C1 segment of cervical spinal cord (tissue), 14 donors: ENCODE measurements at regions not wholly inside any gene's neighbourhood (a gene's known extent, or its start where the extent isn't known, plus 50 kb on each side); places are given as distances from the start of the nearest gene placed in this dataset.
"Not testable (repeated sequence)": the region's sequence is repeated elsewhere in the genome, so short reads cannot be mapped to it uniquely, and the experiment has no call there.

Experiments
- DNase-seq, 14 donors: peaks; one replicate each; lab custom pipeline; 2025; lab: John Stamatoyannopoulos, UW

DNA sequence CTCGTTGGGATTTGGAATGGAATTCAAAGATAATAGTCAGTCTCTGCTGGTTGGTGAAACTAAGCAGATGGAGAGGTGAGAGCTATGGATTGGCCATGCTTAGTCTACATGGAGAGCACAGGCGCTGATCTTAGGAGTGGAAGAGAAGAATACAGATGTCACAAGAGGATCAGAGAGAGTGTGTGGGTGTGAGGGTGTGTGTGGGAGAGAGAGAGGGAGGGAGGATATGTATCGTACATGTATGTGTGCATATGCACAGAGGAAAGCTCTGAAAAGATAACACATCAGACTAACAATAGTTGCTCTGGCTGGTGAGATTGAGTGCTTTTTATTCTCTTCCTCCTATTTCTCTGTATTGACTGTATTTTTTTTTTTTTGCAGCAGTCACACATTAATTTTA, 686.2 kb upstream of the TBX3 start:
- DNase-seq = no peak

DNA sequence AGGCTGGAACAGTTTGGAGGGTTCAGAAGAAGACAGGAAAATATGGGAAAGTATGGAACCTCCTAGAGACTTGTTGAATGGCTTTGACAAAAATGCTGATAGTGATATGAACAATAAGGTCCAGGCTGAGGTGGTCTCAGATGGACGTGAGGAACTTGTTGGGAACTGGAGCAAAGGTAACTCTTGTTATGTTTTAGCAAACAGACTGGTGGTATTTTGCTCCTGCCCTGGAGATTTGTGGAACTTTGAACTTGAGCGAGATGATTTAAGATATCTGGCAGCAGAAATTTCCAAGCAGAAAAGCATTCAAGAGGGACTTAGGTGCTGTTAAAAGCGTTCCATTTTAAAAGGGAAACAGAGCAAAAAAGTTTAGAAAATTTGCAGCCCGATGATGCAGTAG, 682.3 kb upstream of the TBX3 start:
- DNase-seq = not testable (repeated sequence)

DNA sequence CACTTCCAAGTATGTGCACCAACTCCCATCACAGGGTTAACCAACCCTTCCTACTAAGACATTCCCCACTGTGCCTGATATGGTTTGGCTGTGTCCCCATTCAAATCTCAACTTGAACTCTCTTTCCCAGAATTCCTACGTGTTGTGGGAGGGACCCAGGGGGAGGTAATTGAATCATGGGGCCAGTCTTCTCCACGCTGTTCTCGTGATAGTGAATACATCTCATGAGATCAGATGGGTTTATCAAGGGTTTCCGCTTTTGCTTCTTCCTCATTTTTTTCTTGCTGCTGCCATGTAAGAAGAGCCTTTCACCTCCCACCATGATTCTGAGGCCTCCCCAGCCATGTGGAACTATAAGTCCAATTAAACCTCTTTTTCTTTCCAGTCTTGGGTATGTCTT, 681.8 kb upstream of the TBX3 start:
- DNase-seq = not testable (repeated sequence)

DNA sequence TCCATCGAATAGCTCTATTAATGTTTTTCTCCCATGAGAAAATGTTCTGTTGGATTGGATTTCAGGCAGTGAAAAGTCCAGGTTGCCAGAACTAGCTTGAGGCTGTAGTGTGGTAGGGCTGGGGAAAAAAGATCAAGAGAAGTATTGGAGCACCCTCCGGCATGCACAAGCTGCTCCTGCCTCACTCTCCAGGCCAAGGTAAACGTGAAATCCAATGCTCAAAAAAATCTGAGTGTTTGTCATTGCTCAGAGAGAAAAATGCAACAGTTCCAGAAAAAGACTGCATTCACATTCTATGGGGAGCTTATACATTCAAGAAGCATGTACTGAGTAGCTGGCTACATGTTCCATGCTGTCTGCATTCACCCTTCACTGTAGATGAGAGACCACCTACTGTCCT, 680.9 kb upstream of the TBX3 start:
- no peak for DNase-seq

DNA sequence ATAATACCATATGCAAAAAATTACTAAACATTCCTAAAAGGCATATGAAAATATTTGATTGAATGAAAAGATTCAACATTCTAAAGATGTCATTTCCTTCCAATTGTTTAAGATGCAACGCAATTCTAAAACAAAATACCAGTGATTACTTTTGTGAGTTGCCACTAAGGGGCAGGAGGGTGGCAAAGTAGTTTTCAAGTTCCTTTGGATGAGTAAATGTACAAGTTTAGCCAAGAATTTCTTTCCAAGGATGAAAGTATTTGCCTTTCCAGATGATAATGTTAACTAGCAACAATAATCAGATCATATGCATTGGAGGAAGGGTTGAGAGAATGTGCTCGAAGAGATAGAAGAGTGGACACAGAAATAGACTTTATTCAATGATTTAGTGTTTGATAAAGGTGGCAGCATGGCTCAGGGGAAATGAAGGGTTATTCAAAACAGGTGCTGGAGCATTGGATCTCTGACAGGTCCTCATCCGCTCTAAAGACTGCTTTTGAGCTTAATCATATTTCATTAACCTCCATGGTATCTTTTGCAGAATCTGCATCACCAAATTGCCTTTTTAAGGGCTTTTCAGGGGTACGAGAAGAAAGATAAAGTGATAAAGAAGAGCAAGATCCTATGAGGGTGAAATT, 678.5 kb upstream of the TBX3 start:
- no peak for DNase-seq

DNA sequence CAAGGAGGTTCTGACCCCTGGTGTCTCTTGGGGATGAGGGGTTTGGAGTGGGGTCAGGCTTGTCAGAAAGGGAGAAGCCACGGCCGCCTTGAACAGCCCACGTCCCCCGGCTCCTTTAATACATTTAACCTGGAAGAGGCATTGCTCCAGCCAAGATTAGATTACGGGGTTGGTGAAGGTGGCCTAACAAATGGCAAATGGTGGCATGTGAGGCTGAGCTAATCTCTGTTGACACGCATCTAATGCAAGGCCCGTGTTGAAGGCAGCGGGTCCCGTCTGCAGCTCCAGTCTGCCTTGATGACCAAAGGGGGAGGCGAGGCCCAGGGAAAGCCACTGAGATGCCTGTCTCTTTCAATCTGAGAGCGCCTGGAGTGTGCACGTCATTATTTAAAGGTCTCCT, 673.7 kb upstream of the TBX3 start:
- DNase-seq = no peak

DNA sequence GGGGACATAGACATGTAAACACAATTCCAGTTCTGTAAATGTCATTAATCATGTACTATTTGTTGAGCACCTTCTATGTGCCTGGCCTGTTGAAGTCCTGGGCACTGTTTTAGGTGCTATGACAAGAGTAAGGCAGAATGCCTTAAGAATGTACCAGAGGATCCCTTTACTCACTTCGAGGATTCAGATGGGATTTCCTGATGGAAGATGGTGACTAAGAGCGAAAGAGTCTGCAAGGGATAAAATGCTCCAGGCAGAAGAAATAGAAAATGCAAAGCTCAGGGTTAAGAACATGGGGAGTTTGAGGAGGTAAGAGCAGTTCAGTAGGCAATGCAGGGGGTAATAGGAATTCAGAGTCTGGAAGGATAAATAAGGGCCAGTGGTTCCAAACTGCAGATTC, 671.3 kb upstream of the TBX3 start:
- no peak for DNase-seq

DNA sequence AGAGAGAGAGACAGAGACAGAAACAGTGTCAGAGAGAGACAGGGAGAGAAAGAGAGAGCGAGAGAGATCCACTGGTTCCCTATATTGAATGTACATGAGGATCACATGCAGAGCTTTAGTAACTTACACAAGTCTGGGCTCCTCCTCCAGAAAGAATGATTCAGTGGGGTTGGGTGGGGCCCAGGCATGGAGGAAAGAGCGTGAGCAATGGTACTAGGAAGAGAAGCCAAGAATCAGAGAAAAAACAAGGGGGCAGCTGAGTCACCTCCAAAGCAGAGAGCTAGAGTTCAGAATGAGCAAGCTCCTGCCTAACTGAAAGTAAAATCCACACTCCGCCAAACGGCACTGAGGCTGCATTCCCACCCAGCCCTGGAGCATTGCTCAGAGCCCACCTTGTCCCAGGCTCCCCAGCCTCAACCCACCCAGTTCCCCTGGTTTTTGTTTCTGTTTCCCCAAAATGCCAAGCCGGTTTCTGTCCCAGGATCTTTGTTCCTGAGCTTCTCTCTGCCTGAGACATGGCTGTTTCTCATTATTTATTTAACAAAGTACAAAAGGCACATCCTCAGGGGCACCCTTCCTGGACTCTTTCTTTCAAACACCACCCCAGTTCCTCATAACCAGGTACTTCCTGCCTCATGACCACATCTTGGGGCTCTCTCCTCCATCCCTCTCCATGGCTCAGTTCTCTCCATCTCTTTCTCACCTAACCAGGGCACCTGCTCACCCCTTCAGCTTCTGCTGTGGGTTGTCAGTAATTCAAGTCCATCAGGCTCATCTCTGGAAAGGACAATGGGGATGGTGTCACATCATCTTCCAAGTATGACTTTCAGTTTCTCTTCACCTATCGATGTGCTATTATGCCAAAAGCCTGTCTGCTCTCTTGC, 670.3 kb upstream of the TBX3 start:
- DNase-seq = peak in 1 of 14 donors; percentile 47

DNA sequence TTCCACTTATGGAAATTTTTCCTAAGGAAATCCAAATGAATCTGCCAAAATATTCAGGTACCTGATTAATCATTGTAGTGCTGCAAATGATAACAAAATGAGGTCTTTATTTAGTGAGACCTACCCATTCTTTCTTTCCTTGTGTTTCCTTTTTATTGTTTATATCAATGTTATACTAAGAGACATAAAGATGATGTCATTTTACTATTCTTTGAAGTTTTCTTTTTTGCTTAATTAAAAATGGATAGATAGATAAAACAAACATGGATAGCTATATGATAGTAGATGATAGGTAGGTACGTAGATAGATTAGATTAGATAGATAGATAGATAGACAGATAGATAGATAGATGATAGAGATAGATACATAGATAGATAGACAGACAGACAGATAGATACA, 669.5 kb upstream of the TBX3 start:
- DNase-seq = no peak

DNA sequence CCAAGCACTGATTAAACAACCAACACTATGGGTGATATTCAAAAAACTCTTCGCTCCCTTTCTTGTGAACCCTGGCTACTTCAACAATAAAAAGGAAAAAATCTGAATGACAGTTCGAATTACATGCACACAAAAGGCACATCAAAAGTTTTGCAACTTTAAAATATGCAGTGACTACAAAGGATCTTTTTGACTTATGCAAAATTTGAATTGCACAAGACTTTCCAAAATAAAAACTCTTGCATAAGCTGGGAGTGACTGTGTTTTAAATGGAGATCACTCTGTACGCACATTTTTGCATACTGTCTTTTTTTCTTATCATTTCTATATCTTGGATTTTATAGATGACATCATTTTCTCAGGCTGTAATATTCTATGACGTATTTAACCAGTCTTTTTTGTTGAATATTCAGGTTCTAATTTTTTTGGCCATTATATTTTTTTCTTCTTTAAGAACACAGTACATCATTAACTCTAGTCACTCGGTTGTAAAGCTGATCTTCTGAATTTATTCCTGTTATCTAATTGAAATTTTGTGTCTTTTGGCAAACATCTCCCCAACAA, 667.6 kb upstream of the TBX3 start:
- no peak for DNase-seq

DNA sequence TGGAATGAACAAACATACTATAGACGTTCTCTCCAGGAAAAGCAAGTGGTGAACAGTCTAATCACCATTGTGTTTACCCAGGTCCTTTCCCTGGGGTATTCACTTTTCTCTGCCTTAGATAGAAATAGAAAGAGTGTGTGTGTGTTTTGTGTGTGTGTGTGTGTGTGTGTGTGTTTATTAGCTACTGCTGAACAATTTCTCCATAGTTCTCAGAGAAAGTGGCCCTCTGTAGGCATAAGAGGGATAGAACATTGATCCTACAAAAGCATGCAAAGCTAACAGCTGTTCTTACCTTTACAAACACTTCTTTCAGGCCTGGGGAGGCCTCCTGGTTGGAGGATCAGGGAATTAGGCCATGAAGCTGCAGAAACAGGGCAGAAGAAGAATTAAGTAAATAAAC, 665.7 kb upstream of the TBX3 start:
- DNase-seq = no peak

DNA sequence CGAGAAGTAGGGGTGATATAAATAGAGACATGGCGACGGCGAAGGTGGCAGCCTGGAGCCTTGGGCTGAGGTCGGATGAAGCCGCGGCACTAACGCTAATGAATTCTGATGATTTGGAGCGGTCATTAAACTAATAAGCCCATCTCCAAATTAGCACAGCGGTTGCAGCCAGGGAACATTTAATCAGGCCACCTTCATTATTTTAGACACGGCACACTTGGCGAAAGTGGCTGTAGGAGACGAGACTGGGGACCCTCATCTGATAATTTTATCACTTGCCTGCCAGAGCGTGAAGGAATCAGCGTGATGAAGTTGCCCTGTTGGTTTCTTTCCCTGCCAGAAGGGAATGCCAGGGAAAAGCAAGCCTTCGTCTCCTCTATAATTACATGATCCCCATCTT, 664.3 kb upstream of the TBX3 start:
- no peak for DNase-seq

DNA sequence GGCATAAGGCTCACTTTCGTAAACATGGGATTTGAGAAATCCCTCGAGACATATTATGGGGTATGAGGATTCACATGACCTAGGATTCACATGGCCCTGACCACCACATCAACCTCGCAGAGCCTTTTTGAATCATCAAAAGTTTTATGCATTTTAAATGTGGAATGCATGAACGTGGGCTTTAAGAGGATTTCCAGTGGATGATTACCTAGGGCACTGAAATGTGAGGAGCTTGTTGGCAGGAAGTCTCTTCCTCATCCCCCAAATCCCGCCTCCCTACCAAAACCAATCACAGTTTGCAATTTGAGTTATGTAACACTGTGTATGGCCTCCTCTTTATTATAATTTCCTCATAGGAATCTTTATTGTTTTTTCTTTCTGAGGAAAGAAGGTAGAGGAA, 659.6 kb upstream of the TBX3 start:
- DNase-seq = no peak

DNA sequence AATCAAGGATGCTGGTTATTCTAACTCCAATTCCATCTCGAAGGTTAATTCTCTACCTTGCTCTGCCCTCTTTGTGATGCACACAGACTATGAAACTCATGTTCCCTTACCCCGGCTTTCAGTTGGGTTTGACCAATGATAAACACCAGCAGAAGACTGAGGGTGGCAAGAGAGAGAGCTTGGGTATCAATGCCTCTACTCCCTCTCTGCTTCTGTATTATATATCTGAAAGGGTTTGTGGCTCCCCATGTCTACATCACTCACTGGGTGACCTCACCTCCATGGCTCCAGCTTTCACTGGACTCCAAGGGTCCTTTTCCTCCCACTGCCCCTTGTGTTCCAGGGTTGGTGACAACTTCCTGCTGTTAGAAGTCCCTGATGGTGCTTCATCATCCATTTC, 659.0 kb upstream of the TBX3 start:
- no peak for DNase-seq

DNA sequence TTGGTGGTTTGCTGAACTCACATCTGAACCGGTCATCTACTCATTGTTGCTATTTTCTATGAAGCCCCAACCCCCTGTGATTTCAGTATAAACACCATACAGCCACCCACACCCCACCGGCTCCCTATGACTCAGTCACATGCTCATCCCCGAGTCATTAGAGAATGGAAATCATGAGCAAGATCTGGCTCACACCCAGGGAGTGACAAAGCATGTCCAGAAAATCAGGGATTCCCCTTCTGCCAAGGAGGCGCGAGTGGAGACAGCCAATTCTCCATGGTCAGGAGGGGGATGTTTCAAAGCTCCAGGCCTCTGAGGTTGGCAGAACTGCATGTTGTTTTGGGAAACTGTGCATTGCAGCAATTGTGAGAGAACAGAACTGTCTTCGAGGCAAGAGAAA, 657.5 kb upstream of the TBX3 start:
- peak in 7 of 14 donors; percentile 7 to 73 (median 27) for DNase-seq

DNA sequence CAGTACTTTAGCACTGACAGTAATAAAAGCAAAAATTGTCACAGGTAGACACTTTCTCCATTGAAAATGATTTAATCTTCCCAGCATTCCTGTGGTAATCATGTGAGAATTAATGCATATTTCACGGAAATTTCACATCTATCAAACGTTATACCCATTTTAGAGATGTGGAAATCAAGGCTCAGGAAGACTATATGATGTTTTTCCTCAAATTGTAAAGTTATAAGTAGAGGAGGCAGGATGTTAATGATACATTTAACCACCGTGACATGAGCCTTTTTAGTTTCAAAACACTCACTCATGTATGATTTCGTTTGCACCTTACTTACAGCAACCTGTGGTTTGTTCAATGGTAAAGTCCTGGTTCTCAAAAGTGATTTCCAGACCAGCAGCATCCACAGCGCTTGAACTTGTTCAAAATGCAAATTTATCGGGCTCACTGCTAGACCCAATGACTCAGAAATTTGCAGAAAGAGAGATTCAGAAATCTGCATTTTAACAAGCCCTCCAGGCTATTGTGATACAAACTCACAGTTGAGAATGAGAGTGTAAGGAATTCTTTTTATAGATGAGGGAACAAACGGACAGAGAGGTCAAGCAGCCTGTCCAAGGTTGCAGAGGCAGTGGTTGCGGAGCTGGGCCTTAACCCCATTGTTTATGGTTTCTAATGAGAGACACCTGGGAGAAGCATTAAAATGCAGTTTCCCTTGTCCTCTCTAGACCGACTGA, 654.8 kb upstream of the TBX3 start:
- DNase-seq = no peak

DNA sequence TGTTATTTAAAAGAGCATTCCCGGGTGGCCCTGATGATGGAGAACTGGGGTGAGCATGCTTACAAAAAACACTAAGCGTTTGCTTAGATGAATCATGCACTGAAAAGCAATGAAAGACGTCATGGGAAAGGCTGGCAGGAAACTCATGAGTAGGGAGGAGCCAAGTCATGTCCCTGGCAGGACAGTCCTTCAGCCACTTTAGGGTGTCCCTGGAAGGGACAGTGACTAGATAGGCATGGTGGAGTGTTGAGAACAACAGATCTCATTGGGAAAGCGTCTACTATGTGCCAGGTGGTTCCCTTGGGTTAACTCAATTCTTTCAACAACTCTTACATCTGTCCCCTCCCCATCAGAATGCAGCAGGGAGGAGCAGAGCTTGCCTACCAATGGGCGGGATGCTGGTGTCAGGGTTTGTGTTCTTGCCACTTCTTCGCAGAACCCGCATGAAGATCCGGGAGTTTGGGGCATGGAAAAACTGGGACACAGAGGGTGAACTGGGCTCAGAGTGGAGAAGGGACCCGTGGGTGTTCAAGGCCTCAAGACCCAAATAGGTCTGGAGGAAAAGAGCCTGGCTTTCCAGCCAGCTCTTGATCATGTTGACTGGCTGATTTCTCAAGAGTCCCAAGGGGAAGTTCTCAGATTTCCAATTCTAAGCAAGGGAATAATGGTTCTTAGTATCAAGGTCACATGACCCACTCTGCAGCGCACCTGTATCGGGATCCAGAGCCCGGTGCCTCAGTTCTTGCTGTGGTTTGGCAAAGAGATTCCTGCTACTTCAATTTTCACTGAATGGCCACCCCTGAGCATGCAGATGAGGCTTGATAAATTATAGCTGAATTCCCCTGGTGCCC, 653.9 kb upstream of the TBX3 start:
- DNase-seq = peak in 6 of 14 donors; percentile 11 to 45 (median 16)

DNA sequence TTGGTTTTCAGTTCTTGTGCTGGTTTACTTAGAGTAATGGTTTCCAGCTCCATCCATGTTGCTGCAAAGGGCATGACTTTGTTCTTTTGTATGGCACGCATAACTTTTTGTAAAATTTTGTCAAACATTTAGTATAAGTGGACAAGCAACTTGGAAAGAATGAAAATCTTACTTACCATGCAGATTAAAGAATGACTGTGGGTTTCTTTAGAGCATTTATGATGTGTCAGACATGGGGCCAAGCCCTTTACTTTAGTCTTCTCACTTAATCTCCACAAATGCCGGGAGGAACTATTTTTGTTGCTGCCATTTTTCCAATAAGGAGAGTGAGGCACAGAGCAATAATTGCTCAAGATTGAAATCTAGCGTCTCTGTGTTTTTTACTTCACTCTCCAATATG, 652.5 kb upstream of the TBX3 start:
- no peak for DNase-seq

DNA sequence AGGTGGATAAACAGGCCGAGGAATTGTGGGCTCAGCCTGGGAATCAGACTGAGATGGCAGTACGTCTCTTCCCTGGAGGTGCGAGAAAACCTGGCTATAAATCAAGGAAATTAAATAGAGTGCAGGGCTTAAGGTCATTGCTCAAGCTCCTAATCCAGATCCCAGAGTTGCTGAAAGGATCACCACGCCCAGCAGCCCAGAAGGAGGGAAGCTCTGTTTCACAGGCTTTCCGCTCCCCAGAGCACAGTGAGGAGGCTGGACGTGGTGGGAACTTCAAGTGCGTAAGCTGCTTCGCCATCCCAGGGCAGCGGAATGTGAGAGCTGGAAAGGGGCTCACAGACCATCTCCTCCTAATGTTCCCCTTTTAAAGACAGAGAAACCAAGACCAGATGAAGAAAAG, 651.6 kb upstream of the TBX3 start:
- no peak for DNase-seq

DNA sequence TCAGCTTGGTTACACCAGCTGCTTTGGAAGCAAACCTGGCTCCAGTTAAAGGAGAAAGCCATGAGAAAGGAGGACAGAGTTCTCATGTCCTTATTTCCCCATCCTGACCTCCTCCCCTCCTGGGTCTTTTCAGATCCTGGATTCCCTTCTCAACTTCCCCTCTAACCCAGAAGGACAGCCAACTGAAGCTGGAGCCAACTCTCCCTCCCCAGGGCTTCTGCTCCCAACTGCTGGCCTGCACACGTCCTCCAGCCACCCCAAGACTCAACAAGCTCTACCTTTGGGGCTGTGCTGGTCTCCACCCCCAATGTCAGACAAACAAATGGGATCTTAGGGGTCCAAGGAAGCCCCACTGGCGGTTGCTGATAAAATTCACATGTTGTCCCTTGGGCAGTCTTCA, 651.1 kb upstream of the TBX3 start:
- no peak for DNase-seq

DNA sequence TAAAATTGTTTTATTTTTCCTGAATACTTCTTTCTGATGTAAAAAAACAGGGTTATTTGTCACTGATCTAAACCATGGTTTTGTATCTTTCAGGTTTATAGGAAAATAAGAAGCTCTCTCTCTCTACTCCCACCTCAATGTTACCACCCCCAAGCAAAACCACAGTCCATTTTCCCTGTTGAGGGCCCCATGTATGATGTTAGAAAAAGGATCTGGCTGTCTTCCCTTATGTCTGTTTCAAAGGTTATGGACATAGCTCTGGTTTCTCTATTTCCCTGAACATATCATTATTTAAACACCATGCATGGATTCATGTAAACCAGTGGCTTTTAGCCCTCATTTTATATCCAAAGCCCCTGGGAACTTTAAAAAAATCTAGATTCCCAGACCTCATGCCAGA, 649.0 kb upstream of the TBX3 start:
- no peak for DNase-seq
